ENCODE measurements at regions not wholly inside any gene's neighbourhood (a gene's known extent, or its start where the extent isn't known, plus 50 kb on each side); places are given as distances from the start of the nearest gene placed in this dataset.

DNA sequence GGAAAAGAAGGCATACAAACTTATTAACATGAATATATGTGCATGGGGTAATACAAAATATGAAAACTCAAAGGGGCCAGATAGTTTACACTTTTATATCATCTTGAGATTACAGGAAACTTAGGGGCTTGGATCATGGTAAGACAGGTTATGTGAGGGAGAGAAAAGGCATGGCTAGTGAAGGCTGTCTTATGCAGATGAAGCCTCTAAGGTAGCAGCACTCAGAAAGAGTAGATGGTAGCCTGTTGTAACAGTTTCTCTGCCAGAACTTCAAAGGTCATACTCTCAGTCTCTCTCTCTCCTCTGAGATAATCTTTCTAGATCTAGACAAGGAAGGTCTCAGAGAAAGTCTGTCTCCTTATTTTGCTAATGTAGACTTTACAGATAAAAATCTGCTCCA, 57.2 kb upstream of the FGF10 start:
- Histone ChIP-seq H3K27me3 (ENCODE audit: insufficient read depth, low read length) (no peaks in the 10 kb centered on the region), H2AFZ (ENCODE audit: low read depth, low read length) (no peak overlapping the region), H3K4me1 (ENCODE audit: insufficient read depth, low read length) (no peaks in the 10 kb centered on the region), H3K9me3 (ENCODE audit: insufficient read depth, low read depth, low read length) (no peaks in the 10 kb centered on the region), H3K4me2 (ENCODE audit: low read length) (no peak overlapping the region), H3K36me3 (ENCODE audit: insufficient read depth, low read length) (no peaks in the 10 kb centered on the region), H4K20me1 (ENCODE audit: insufficient read depth, low read length) (no peaks in the 10 kb centered on the region), H3K9ac (ENCODE audit: low read length) (no peak overlapping the region), H3K79me2 (ENCODE audit: insufficient read depth, low read length) (no peaks in the 10 kb centered on the region), H3K4me3 (ENCODE audit: insufficient read depth, low read depth, low read length) (no peak overlapping the region), H3K27ac (ENCODE audit: low read depth, low read length) (no peak overlapping the region)
- Mint-ChIP-seq H3K4me3 (ENCODE audit: unreplicated experiment) (no peak overlapping the region), H3K9me3 (ENCODE audit: unreplicated experiment) (no peaks in the 10 kb centered on the region), H3K27me3 (ENCODE audit: low read depth, unreplicated experiment) (no peaks in the 10 kb centered on the region), H3K27ac (ENCODE audit: unreplicated experiment) (no peak overlapping the region), H3K36me3 (ENCODE audit: low read depth, unreplicated experiment) (no peaks in the 10 kb centered on the region), H3K4me1 (ENCODE audit: low read depth, unreplicated experiment) (no peaks in the 10 kb centered on the region)
- DNase-seq (ENCODE audit: low read depth), result no peak
- no peak for FAIRE-seq
- no peak for TF ChIP-seq EZH2 (IDR thresholded peaks at IDR 0.05; ENCODE audit: insufficient read depth, low read length)
- TF ChIP-seq, protein P1, sequence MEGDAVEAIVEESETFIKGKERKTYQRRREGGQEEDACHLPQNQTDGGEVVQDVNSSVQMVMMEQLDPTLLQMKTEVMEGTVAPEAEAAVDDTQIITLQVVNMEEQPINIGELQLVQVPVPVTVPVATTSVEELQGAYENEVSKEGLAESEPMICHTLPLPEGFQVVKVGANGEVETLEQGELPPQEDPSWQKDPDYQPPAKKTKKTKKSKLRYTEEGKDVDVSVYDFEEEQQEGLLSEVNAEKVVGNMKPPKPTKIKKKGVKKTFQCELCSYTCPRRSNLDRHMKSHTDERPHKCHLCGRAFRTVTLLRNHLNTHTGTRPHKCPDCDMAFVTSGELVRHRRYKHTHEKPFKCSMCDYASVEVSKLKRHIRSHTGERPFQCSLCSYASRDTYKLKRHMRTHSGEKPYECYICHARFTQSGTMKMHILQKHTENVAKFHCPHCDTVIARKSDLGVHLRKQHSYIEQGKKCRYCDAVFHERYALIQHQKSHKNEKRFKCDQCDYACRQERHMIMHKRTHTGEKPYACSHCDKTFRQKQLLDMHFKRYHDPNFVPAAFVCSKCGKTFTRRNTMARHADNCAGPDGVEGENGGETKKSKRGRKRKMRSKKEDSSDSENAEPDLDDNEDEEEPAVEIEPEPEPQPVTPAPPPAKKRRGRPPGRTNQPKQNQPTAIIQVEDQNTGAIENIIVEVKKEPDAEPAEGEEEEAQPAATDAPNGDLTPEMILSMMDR (IDR thresholded peaks at IDR 0.05; ENCODE audit: insufficient read depth, low read depth, low read length), result no peak

- Histone ChIP-seq H3K9me3 (ENCODE audit: insufficient read depth, low read depth, low read length) (no peaks in the 10 kb centered on the region), H3K4me1 (ENCODE audit: insufficient read depth, low read length) (no peaks in the 10 kb centered on the region), H3K9ac (ENCODE audit: low read length) (no peak overlapping the region), H3K27me3 (ENCODE audit: insufficient read depth, low read length) (no peaks in the 10 kb centered on the region), H3K27ac (ENCODE audit: low read depth, low read length) (no peak overlapping the region), H4K20me1 (ENCODE audit: insufficient read depth, low read length) (no peaks in the 10 kb centered on the region), H3K36me3 (ENCODE audit: insufficient read depth, low read length) (no peaks in the 10 kb centered on the region), H3K4me2 (ENCODE audit: low read length) (no peak overlapping the region), H2AFZ (ENCODE audit: low read depth, low read length) (no peak overlapping the region), H3K79me2 (ENCODE audit: insufficient read depth, low read length) (no peaks in the 10 kb centered on the region), H3K4me3 (ENCODE audit: insufficient read depth, low read depth, low read length) (no peak overlapping the region)
- H3K27me3 Mint-ChIP-seq (ENCODE audit: low read depth, unreplicated experiment), result no peaks in the 10 kb centered on the region
- H3K9me3 Mint-ChIP-seq (ENCODE audit: unreplicated experiment), result no peaks in the 10 kb centered on the region
- H3K36me3 Mint-ChIP-seq (ENCODE audit: low read depth, unreplicated experiment), result no peaks in the 10 kb centered on the region
- no peak overlapping the region for H3K4me3 Mint-ChIP-seq (ENCODE audit: unreplicated experiment)
- no peak for FAIRE-seq
- no peak overlapping the region for H3K27ac Mint-ChIP-seq (ENCODE audit: unreplicated experiment)
- TF ChIP-seq, protein P1 (IDR thresholded peaks at IDR 0.05; ENCODE audit: insufficient read depth, low read depth, low read length), result no peak
- no peak for TF ChIP-seq EZH2 (IDR thresholded peaks at IDR 0.05; ENCODE audit: insufficient read depth, low read length)
- no peak for DNase-seq (ENCODE audit: low read depth)
- H3K4me1 Mint-ChIP-seq (ENCODE audit: low read depth, unreplicated experiment), result no peaks in the 10 kb centered on the region
These were observed 54.0 kb upstream of the FGF10 start for GRCh38 chr5:44443172-44443571.

DNA sequence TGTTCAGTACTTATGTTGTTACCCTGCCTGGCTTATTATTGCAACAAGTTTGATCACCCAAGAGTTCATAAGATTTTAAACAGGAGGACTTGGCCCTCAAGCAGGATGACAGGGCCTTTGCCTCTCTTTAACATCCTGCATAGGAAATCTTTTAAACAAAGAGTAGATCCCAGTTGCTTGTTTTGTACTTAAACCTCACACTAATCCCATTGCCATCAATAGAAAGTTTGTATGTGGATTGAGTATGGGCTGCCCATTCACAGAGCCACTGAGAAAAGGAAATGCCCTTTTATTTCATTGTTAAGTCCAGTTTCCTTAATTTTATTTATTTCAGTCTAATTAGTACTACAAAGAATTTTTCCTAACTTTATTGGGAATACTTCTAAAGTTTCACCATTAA, 52.2 kb upstream of the FGF10 start:
- TF ChIP-seq, protein P1 (IDR thresholded peaks at IDR 0.05; ENCODE audit: insufficient read depth, low read depth, low read length), result no peak
- TF ChIP-seq EZH2 (IDR thresholded peaks at IDR 0.05; ENCODE audit: insufficient read depth, low read length), result no peak
- Histone ChIP-seq H3K27ac (ENCODE audit: low read depth, low read length) (no peak overlapping the region), H3K9ac (ENCODE audit: low read length) (no peak overlapping the region), H4K20me1 (ENCODE audit: insufficient read depth, low read length) (no peaks in the 10 kb centered on the region), H3K4me3 (ENCODE audit: insufficient read depth, low read depth, low read length) (no peak overlapping the region), H3K79me2 (ENCODE audit: insufficient read depth, low read length) (no peaks in the 10 kb centered on the region), H3K9me3 (ENCODE audit: insufficient read depth, low read depth, low read length) (no peaks in the 10 kb centered on the region), H3K4me1 (ENCODE audit: insufficient read depth, low read length) (no peaks in the 10 kb centered on the region), H3K36me3 (ENCODE audit: insufficient read depth, low read length) (no peaks in the 10 kb centered on the region), H3K27me3 (ENCODE audit: insufficient read depth, low read length) (no peaks in the 10 kb centered on the region), H2AFZ (ENCODE audit: low read depth, low read length) (no peak overlapping the region), H3K4me2 (ENCODE audit: low read length) (no peak overlapping the region)
- Mint-ChIP-seq H3K27me3 (ENCODE audit: low read depth, unreplicated experiment) (no peaks in the 10 kb centered on the region), H3K27ac (ENCODE audit: unreplicated experiment) (no peak overlapping the region), H3K9me3 (ENCODE audit: unreplicated experiment) (no peaks in the 10 kb centered on the region), H3K4me1 (ENCODE audit: low read depth, unreplicated experiment) (no peaks in the 10 kb centered on the region), H3K36me3 (ENCODE audit: low read depth, unreplicated experiment) (no peaks in the 10 kb centered on the region), H3K4me3 (ENCODE audit: unreplicated experiment) (no peak overlapping the region)
- no peak for DNase-seq (ENCODE audit: low read depth)
- FAIRE-seq, result no peak

Data from astrocyte (in vitro differentiated cells and primary cell).